Activated B cell treated with CpG ODN at 0.5 μM for 24 hours (primary cell): ENCODE measurements at regions not wholly inside any gene's neighbourhood (a gene's known extent, or its start where the extent isn't known, plus 50 kb on each side); places are given as distances from the start of the nearest gene placed in this dataset.

Experiments used
- ATAC-seq: fragments of 200-7000 bp; cut with Tn5 transposase; one replicate; pipeline ENCODE4 v1.10.0; 2021; ENCODE audit warnings: low read depth, mild to moderate bottlenecking, moderate library complexity
- CTCF ChIA-PET: fragments of 350-600 bp; sonication (Branson Sonifier 250); formaldehyde crosslinking; loops from one replicate; lab custom pipeline; 2021; ENCODE audit warnings: antibody characterized with exemption; lab: Charles Lee
- POLR2A ChIA-PET: fragments of 350-600 bp; sonication (Branson Sonifier 250); formaldehyde crosslinking; loops from one replicate; lab custom pipeline; 2021; ENCODE audit warnings: antibody characterized with exemption; lab: Charles Lee
- DNase-seq: peaks from one replicate; pipeline ENCODE4 v3.0.0; 2022
- H3K27ac Mint-ChIP-seq: one replicate; pipeline ENCODE4 v1.8.0; 2020; ENCODE audit warnings: mixed read lengths
- H3K27me3 Mint-ChIP-seq: one replicate; pipeline ENCODE4 v1.8.0; 2021; ENCODE audit warnings: mixed read lengths
- H3K36me3 Mint-ChIP-seq: one replicate; pipeline ENCODE4 v1.8.0; 2021; ENCODE audit warnings: low read depth, mixed read lengths
- H3K4me1 Mint-ChIP-seq: one replicate; pipeline ENCODE4 v1.8.0; 2021; ENCODE audit warnings: mixed read lengths
- H3K4me3 Mint-ChIP-seq: one replicate; pipeline ENCODE4 v1.8.0; 2020; ENCODE audit warnings: mild to moderate bottlenecking, mixed read lengths
- H3K9me3 Mint-ChIP-seq: one replicate; pipeline ENCODE4 v1.8.0; 2020; ENCODE audit warnings: mixed read lengths
- CTCF ChIP-seq: fragments of 200-600 bp; IDR thresholded peaks from one replicate; pipeline ENCODE4 v1.8.0; 2022; ENCODE audit warnings: antibody characterized with exemption, mild to moderate bottlenecking
- intact Hi-C: fragments of 100-400 bp; cut with micrococcal nuclease; formaldehyde crosslinking; loops from one replicate; pipeline ENCODE4 v1.15.1; 2024

- Mint-ChIP-seq H3K4me3 (no peak overlapping the region), H3K4me1 (no peaks in the 10 kb centered on the region), H3K27me3 (no peaks in the 10 kb centered on the region), H3K9me3 (no peaks in the 10 kb centered on the region), H3K36me3 (no peaks in the 10 kb centered on the region), H3K27ac (no peak overlapping the region)
- no peak for DNase-seq
- no peak for TF ChIP-seq CTCF
- ChIA-PET POLR2A (no interaction called here), CTCF (no interaction called here)
- no peak for ATAC-seq
- intact Hi-C loops, result no loop called here
Observed at GRCh38 chr9:106414042-106414441, 448.9 kb upstream of the ZNF462 start.

GRCh38 chr9:106417685-106418084 is 445.3 kb upstream of the ZNF462 start:
- CTCF ChIA-PET, result no interaction called here
- ATAC-seq, result no peak
- no peaks in the 10 kb centered on the region for H3K9me3 Mint-ChIP-seq
- peaks cover 3% of the 10 kb centered on the region for H3K27me3 Mint-ChIP-seq
- DNase-seq, result no peak
- H3K4me3 Mint-ChIP-seq, result no peak overlapping the region
- no peaks in the 10 kb centered on the region for H3K4me1 Mint-ChIP-seq
- TF ChIP-seq CTCF, result no peak
- POLR2A ChIA-PET, result no interaction called here
- no peak overlapping the region for H3K27ac Mint-ChIP-seq
- intact Hi-C loops, result no loop called here
- H3K36me3 Mint-ChIP-seq, result no peaks in the 10 kb centered on the region

- H3K4me3 Mint-ChIP-seq, result no peak overlapping the region
Observed at GRCh38 chr9:106419829-106420228, 443.1 kb upstream of the ZNF462 start.

GRCh38 chr9:106420511-106420944 is 442.4 kb upstream of the ZNF462 start:
- ATAC-seq, result no peak
- no peak overlapping the region for H3K4me3 Mint-ChIP-seq
- DNase-seq, result no peak
- ChIA-PET POLR2A (no interaction called here), CTCF (no interaction called here)
- intact Hi-C loops, result no loop called here
- no peaks in the 10 kb centered on the region for H3K36me3 Mint-ChIP-seq
- H3K4me1 Mint-ChIP-seq, result no peaks in the 10 kb centered on the region
- H3K27ac Mint-ChIP-seq, result no peak overlapping the region
- peaks cover 3% of the 10 kb centered on the region for H3K27me3 Mint-ChIP-seq
- no peaks in the 10 kb centered on the region for H3K9me3 Mint-ChIP-seq
- TF ChIP-seq CTCF, result no peak

More at GRCh38 chr9:106419829-106420228, 443.1 kb upstream of the ZNF462 start:
- no peak for TF ChIP-seq CTCF
- Mint-ChIP-seq H3K9me3 (no peaks in the 10 kb centered on the region), H3K27ac (no peak overlapping the region), H3K36me3 (no peaks in the 10 kb centered on the region), H3K27me3 (peaks cover 3% of the 10 kb centered on the region), H3K4me1 (no peaks in the 10 kb centered on the region)
- ATAC-seq, result no peak
- POLR2A ChIA-PET, result no interaction called here
- no peak for DNase-seq
- intact Hi-C loops, result no loop called here
- CTCF ChIA-PET, result no interaction called here

GRCh38 chr9:106421772-106422171 is 441.2 kb upstream of the ZNF462 start:
- Mint-ChIP-seq H3K4me3 (no peak overlapping the region), H3K27me3 (peaks cover 3% of the 10 kb centered on the region), H3K27ac (no peak overlapping the region), H3K36me3 (no peaks in the 10 kb centered on the region), H3K4me1 (no peaks in the 10 kb centered on the region), H3K9me3 (no peaks in the 10 kb centered on the region)
- ChIA-PET CTCF (no interaction called here), POLR2A (no interaction called here)
- DNase-seq, result no peak
- no peak for ATAC-seq
- intact Hi-C loops, result no loop called here
- no peak for TF ChIP-seq CTCF
